HG03097 (cell line): ENCODE measurements at regions not wholly inside any gene's neighbourhood (a gene's known extent, or its start where the extent isn't known, plus 50 kb on each side); places are given as distances from the start of the nearest gene placed in this dataset.

Experiments used
- ATAC-seq: cut with Tn5 transposase; IDR thresholded peaks from one replicate; pipeline ENCODE4 v1.9.1; 2021; ENCODE audit not compliant: unreplicated experiment, low FRiP score

- no peak for ATAC-seq
Measured at GRCh38 chr14:86707071-86707470, 1177.1 kb downstream of the FLRT2 start.

DNA sequence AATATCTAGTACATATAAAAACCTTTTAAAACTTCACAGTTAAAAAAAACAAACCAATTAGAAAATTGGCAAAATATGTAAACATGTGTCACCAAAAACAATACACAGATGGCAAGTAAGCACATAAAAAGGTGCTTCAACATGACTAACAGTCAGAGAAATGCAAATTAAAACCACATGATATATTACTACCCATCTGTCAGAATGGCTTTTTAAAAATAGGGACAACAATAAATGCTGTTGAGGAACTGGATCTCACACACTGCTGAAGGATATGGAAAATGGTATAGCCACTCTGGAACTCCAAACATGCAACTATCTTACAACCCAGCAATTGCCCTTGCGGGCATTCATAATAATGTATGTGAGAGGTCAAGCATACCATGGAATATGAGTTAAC lies 1153.6 kb downstream of the FLRT2 start:
- ATAC-seq: no peak

DNA sequence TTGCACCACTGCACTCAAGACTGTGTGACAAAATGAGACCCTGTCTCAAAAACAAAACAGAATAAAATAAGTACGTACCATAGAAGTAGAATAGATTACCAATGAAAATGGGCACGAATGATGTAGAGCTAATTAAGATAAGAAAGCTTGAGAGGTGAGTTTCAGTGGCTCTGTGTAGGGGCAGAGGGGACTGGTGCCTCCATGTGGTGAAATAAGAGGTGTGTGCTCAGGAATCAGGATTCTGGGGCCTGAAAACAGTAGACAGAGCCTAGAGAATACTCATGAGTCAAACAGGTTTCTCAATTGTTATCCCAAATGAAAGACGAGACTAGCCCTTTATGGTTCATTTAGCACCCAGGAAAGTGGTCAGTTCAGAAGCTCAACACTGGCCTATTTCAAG lies 1145.1 kb downstream of the FLRT2 start:
- ATAC-seq: no peak

GRCh38 chr14:86673523-86673969 lies 1143.6 kb downstream of the FLRT2 start:
- ATAC-seq: no peak

DNA sequence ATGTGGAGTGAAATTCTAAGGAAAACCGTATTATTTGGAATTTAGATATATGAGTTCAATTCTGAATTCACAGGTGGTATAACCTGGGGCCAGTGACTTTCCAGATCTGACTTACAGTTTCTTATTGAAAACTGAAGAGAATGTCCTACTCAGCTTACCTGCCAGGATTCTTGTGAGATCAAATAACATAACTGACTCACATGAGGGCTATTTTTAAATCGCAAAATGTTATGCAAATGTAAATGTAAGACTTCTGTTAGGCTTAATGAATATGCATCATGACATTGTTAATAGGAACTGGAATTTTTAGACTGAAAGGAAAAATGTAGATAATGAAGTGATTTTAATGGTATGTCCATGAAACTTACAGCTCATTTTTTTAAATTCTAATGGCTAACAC lies 1142.1 kb downstream of the FLRT2 start:
- ATAC-seq: no peak

- ATAC-seq: no peak
Measured at GRCh38 chr14:86665975-86666374, 1136.0 kb downstream of the FLRT2 start.

DNA sequence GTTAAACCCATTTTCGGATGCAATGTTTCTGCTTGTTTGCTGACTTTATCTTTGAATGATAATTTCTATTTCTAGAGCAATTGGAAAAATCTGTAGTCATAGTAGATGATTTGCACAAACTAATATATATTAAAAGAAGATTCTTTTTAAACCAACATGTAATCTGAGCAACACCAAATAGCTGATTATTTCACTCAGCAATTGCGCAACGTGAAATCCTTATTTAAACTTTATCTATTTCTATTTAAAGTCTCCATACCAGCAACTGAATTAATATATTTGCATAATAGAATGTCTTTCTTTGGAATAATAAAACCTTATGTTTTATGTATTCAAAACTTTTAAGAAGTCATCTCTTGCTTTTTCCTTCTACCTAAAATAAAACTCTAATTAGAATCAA lies 1132.4 kb downstream of the FLRT2 start:
- no peak for ATAC-seq

DNA sequence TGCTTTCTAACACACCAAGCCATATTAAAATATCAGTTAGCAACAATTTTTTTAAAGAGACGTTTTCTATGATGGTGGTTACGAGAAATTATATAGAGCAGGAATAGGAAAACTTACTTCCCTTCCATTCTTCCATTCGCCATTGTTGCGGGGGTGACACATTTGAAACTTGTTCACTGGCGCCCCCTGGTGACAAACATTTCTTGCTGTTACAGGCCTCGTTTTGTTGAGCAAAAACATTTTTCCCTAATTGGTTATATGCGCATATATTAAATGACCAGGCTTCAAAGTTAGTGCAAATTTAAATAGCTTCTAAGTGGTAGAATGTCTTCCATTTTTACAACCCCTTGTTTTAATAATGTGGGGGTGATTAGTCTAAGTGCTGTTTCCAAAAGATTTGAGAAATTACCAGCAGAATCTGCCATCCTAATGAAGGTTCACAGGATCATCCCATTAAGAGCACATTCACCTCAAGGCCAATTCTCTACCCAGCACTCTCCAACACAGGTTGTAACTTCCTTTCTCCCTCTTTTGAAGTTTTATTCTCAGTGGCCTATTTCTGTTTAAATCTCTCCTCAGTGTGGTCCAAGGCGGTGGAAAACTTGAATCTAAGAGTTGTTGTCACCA lies 1124.7 kb downstream of the FLRT2 start:
- no peak for ATAC-seq

DNA sequence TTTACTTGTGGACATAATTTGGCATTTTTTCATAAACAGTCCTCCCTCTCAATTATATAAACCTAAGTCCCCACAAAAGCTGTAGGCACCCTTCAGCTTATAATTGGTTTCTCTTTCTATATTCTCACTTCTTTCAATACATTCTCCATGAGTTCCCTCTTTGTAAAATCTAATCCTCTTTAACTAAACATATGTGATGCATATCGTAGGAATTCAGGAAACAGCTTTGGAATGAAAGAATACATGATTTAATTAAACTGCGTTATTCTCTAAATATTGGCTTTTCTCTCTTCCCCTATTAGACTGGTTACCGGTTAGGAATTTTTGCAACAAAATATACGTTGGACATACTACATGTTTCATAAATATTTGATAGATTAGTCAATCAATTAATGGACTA lies 1122.6 kb downstream of the FLRT2 start:
- no peak for ATAC-seq

GRCh38 chr14:86646696-86647690 lies 1117.0 kb downstream of the FLRT2 start:
- ATAC-seq: no peak

GRCh38 chr14:86646125-86646524 lies 1116.2 kb downstream of the FLRT2 start:
- ATAC-seq: no peak

GRCh38 chr14:86641310-86641709 lies 1111.4 kb downstream of the FLRT2 start:
- ATAC-seq: no peak

GRCh38 chr14:86640288-86640687 lies 1110.3 kb downstream of the FLRT2 start:
- ATAC-seq: no peak

DNA sequence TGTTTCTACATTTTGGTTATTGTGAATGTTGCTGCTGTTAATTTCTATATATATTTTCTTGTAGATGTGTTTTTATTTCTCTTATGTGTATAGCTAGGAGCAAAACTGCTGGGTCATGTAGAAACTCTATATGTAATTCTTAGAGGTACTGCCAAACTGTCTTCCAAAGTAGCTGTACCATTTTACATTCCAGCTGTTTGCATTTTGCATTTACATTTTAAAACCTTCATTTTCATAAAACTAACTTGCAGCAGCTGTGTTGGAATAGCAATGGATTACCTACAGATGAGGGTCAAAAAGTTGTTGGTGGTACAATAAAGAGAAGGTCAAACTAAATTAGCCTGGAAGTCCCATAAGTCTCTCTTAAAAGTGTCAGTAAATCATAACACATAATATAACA lies 1109.7 kb downstream of the FLRT2 start:
- no peak for ATAC-seq

DNA sequence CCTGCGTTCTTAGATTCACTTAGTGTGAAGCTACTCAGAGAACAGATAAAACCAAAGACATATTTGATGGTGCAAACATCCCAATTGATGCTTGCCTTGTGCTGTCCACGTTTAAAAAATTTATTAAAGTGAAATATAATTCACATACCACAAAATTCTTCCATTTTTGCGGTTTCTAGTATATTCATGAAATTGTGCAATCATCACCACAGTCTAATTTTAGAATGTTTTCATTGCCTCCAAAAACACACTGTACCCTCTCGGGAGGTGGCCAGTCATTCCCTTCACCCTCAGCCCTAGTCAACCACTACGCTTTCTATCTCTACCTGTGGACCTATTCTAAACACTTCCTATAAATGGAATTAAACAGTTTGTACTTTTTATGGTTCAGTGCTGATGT lies 1109.2 kb downstream of the FLRT2 start:
- ATAC-seq: no peak

- ATAC-seq: no peak
Measured at GRCh38 chr14:86627080-86627479, 1097.1 kb downstream of the FLRT2 start.

- ATAC-seq: no peak
Measured at GRCh38 chr14:86626530-86626929, 1096.6 kb downstream of the FLRT2 start.

DNA sequence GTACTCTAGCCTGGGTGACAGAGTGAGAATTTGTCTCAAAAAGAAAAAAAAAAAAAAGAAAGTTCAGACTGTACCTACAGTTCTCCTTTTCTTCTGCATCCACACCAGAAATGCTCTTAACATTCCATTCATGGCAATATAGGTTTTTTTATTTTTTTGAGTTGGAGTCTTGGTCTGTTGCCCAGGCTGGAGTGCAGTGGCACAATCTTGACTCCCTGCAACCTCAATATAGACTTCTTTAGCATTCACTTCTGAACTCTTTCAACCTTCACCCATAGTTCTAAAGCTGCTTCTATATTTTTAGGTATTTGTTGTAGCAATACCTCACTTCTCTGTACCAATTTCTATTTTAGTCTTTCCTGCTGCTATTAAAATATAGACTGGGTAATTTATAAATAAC lies 1095.7 kb downstream of the FLRT2 start:
- no peak for ATAC-seq

- ATAC-seq: no peak
Measured at GRCh38 chr14:86619726-86620125, 1089.8 kb downstream of the FLRT2 start.

DNA sequence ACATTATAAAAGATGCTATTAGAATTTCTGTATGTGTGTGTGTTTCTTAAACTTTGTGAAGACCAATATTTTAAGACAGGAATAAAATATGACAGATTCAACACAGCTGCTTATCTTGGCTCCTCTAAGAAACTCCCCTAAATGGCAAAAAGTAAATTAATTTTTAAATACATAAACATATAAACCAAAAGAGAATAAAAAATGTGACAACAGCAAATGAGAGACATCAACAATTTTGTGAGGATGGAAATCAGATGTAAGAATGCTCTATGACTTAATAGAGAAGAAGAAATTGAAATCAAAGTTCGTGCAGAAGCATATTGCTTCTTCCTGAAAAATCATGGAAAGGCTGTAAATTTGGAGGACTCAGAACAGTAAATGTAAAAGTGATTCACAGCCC lies 1083.8 kb downstream of the FLRT2 start:
- no peak for ATAC-seq

GRCh38 chr14:86613126-86613525 lies 1083.2 kb downstream of the FLRT2 start:
- no peak for ATAC-seq

GRCh38 chr14:86604561-86604960 lies 1074.6 kb downstream of the FLRT2 start:
- no peak for ATAC-seq
